ENCODE measurements at regions not wholly inside any gene's neighbourhood (a gene's known extent, or its start where the extent isn't known, plus 50 kb on each side); places are given as distances from the start of the nearest gene placed in this dataset.
"Not testable (repeated sequence)": the region's sequence is repeated elsewhere in the genome, so short reads cannot be mapped to it uniquely, and the experiment has no call there.

DNA sequence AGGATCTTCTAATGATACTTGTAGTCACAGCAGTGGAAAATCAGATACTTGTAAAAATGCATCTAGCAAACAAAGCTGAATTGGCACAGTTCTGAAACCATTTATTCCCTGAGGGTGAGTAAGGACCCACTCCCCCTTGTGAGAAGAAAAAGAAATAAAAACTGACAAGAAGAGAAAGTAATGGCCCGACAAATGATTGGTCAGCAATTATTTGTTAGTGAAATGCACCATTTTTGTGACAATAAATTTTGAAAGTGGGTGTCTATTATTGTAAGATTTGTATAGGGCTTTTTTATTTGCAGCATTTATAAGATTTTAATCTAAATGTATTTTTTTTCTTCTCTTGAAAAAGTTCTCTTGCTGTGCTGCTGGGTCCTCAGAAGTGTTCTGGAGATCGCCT is 600.8 kb downstream of the STK39 start:
- TF ChIP-seq, protein P1, sequence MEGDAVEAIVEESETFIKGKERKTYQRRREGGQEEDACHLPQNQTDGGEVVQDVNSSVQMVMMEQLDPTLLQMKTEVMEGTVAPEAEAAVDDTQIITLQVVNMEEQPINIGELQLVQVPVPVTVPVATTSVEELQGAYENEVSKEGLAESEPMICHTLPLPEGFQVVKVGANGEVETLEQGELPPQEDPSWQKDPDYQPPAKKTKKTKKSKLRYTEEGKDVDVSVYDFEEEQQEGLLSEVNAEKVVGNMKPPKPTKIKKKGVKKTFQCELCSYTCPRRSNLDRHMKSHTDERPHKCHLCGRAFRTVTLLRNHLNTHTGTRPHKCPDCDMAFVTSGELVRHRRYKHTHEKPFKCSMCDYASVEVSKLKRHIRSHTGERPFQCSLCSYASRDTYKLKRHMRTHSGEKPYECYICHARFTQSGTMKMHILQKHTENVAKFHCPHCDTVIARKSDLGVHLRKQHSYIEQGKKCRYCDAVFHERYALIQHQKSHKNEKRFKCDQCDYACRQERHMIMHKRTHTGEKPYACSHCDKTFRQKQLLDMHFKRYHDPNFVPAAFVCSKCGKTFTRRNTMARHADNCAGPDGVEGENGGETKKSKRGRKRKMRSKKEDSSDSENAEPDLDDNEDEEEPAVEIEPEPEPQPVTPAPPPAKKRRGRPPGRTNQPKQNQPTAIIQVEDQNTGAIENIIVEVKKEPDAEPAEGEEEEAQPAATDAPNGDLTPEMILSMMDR (IDR thresholded peaks at IDR 0.05): no peak
- no peak for TF ChIP-seq POLR2A (IDR thresholded peaks at IDR 0.05)
- Histone ChIP-seq H3K27me3 (no peaks in the 10 kb centered on the region), H3K36me3 (no peaks in the 10 kb centered on the region), H3K9me3 (peaks cover 0 to 3% (median 0%) of the 10 kb centered on the region in 12 donors), H3K4me3 (no peak overlapping the region), H3K4me1 (no peaks in the 10 kb centered on the region), H3K27ac (no peak overlapping the region)
- DNase-seq (no peak), ATAC-seq (no peak)
- intact Hi-C loops (cut with DNase I): no loop called here
- 87 to 93% (median 90%) methylated on average over 2 of the region's 2 CpGs for WGBS, 4 donors

DNA sequence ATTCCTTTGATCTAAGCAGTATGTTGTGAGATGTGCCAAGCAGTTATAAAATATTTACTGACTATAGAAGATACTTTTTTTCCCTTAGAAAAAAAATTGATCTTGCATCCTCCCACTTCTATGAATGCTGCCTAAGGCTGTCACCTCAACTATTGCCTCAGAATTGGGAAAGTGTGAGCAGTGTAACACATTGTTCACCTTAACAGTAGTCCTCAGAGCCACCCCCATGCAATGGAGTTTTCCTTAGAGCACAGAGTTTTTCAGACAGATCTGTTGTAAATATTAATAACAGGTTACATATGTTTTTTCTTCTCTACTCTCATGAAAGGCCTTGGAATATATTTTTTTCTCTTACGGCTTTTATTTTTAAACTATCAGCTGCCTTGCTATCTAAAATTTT is 607.3 kb downstream of the STK39 start:
- DNase-seq: no peak
- ATAC-seq: no peak
- Histone ChIP-seq H3K9me3 (peaks cover 0 to 7% (median 0%) of the 10 kb centered on the region in 12 donors), H3K4me3 (no peak overlapping the region), H3K27me3 (no peaks in the 10 kb centered on the region), H3K27ac (no peak overlapping the region), H3K36me3 (no peaks in the 10 kb centered on the region), H3K4me1 (no peaks in the 10 kb centered on the region)
- WGBS, 4 donors: 42 to 98% (median 93%) methylated on average over 1 of the region's 1 CpG
- TF ChIP-seq, protein P1 (IDR thresholded peaks at IDR 0.05): no peak
- no peak for TF ChIP-seq POLR2A (IDR thresholded peaks at IDR 0.05)
- intact Hi-C loops (cut with DNase I): no loop called here

DNA sequence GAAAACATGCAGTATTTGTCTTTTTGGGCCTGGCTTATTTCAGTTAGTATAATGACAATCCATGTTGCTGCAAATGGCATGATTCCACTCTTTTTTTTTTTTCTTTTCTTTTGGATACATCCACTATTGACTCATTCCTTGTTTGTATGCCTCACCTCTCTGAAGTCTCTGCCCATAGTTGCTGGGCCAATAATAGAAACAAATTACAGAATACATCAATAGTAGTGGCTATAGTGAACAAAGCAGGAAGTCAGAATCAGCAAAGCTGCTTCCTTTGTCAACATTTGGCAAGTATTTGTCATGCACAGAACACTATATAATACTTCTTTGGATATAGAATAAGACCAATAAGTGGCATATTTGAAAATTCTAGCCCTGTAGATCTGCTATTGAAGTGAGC is 609.7 kb downstream of the STK39 start:
- Histone ChIP-seq H3K27me3 (no peaks in the 10 kb centered on the region), H3K9me3 (peaks cover 0 to 13% (median 0%) of the 10 kb centered on the region in 12 donors), H3K36me3 (no peaks in the 10 kb centered on the region), H3K4me3 (no peak overlapping the region), H3K4me1 (no peaks in the 10 kb centered on the region), H3K27ac (no peak overlapping the region)
- intact Hi-C loops (cut with DNase I): no loop called here
- DNase-seq (no peak), ATAC-seq (no peak)
- TF ChIP-seq, protein P1 (IDR thresholded peaks at IDR 0.05): no peak
- no peak for TF ChIP-seq POLR2A (IDR thresholded peaks at IDR 0.05)

DNA sequence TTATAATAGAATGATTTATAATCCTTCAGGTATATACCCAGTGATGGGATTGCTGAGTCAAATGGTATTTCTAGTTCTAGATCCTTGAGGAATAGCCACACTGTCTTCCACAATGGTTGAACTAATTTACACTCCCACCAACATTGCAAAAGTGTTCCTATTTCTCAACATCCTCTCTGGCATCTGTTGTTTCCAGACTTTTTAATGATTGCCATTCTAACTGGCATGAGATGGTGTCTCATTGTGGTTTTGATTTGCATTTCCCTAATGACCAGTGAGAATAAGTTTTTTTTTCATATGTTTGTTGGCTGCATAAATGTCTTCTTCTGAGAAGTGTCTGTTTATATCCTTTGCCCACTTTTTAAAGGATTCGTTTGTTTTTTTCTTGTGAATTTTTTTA is 615.1 kb downstream of the STK39 start:
- 86 to 90% (median 88%) methylated on average over 1 of the region's 1 CpG for WGBS, 4 donors
- ATAC-seq; intact Hi-C loops (cut with DNase I); H3K27me3 ChIP-seq; H3K4me3 ChIP-seq; H3K36me3 ChIP-seq; H3K27ac ChIP-seq; H3K4me1 ChIP-seq; DNase-seq: not testable (repeated sequence)
- H3K9me3 ChIP-seq: peaks cover 0 to 13% (median 0%) of the 10 kb centered on the region in 12 donors

DNA sequence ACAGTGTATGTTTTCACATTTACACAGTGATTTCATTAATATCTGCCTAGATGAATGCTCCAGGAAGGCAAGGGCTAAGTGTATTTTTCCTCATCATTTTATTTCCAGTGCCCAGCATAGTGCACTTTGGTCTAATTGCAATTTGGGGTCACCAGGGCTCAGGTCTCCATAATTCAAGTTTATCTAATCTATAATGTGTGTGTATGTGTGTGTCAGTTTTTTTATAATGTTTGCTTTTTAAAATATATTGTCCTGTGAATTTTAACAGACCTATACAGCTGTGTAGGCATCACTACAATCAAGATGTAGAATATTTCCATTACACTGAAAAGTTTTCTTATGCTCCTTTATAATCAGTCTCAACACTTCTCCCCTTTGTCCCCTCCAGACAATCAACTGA is 620.4 kb downstream of the STK39 start:
- ATAC-seq (no peak), DNase-seq (no peak)
- H3K9me3 ChIP-seq: peaks cover 0 to 10% (median 0%) of the 10 kb centered on the region in 12 donors
- intact Hi-C loops (cut with DNase I): no loop called here
- H3K36me3 ChIP-seq: no peaks in the 10 kb centered on the region
- no peak overlapping the region for H3K4me3 ChIP-seq
- H3K4me1 ChIP-seq: no peaks in the 10 kb centered on the region
- no peaks in the 10 kb centered on the region for H3K27me3 ChIP-seq
- TF ChIP-seq POLR2A (IDR thresholded peaks at IDR 0.05): no peak
- TF ChIP-seq, protein P1 (IDR thresholded peaks at IDR 0.05): no peak
- no peak overlapping the region for H3K27ac ChIP-seq
